Colon (tissue), 2 donors: ENCODE measurements at regions not wholly inside any gene's neighbourhood (a gene's known extent, or its start where the extent isn't known, plus 50 kb on each side); places are given as distances from the start of the nearest gene placed in this dataset.
"Not testable (repeated sequence)": the region's sequence is repeated elsewhere in the genome, so short reads cannot be mapped to it uniquely, and the experiment has no call there.

Source experiments
- FAIRE-seq: peaks from 2 replicates; lab custom pipeline; 2012; peaks lifted over from hg19 to GRCh38; lab: Jason Lieb, UNC
- donor health status: control.
- donor health status: control.

DNA sequence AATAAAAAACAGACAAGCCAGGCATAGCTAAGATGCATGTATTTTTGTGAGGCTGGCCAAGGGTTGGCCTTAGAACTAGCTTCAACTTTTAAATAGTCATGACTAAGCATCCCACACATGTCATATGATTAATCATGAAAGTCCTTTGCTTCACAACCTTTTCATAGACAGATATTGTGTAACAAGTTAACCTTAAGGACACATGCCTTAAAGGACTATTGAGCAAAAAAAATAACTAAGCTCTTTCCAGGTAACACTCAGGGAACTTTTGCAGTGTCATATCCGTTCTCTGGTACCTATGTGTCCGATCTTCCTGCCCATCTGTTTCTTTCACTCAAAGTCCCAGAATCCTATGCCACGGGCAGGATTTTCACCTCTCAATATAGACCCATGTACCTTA lies 498.4 kb downstream of the STK39 start:
- FAIRE-seq, result no peak

DNA sequence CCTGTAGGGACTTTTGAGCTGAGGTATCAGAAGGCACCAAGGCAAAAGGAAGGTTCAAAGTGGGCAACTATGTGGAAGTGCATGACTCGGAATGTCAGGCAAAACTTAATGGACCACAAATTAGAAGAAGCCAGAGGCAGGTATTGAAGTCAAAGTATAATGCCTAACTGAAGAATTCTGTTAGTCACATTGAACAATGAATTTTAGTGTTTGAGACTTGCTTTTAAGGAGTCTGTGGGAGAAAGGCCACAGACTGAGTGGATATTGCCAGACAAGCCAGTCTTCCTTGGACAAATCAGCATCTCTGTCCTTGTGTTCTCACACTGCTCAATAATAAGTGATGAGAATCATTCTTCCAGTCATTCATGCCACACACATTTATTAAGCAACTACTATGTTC lies 498.9 kb downstream of the STK39 start:
- no peak for FAIRE-seq

DNA sequence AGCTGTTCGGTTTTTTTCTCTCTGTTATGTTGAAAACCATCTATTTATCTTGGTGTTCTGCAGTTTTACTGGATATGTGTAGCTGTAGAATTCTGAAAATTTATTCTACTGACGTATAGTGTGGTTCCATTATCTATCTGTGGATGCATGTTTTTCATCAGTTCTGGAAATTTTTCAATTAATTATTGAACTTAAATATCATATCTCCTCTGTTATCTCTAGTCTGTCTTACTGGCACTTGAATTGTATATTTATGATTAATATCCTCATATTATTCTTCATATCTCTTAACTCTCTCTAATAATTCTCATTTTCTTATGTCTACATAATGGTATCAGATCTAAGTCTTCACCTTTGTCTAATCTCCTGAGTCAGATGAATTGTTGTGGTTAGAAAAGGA lies 501.7 kb downstream of the STK39 start:
- no peak for FAIRE-seq

DNA sequence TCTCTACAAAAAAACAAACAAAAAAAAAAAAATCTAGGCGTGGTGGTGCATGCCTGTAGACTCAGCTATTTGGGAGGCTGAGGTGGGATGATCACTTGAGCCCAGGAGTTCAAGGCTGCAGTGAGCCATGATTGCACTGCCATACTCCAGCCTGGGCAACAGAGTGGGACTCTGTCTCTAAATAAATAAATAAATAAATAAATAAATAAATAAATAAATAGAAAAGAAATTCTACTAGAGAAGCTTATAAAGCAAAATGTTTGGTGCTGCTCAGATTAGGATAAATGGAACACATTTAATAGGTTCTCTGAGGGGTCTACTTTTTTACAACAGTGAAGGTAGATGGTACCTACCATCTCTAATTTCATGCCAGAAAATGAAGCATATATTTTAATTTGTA lies 507.5 kb downstream of the STK39 start:
- FAIRE-seq, result not testable (repeated sequence)

DNA sequence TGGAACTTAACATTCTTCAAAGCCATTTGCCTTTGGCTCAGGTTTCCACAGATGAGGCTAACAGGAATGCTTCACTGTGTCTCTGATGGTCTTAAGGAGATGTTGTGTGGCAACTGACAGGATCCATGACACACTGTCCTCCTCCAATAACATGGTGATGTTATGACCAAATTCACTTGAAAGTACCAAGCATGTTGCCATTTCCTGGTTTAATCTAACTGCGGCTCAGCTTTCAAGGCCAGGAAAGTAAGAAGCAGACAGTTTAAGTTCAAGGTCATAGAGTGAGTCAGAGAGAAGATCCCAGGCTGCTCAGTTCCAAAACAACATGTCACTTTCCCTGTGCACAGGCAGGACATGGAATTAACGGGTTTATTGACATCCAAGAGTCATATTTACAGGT lies 513.6 kb downstream of the STK39 start:
- peak; percentile 69 for FAIRE-seq

DNA sequence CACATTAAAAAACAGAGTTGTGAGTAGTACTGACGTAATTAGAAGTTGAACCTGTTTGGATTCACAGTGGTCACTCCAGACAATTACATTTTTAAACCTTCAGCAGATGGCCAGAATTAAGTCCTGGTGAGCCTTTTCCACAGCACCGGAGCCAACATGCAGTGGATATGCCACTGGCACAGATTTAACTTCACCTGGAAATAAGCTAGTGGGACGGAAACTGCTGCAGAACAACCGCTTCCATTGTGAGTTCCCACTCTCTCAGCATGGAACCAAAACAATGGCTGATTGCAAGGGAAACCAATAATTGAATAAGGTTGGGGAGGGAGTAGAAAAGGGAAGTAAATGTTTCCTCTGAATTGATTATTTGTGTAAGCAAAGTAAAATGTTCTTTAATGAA lies 515.1 kb downstream of the STK39 start:
- FAIRE-seq, result no peak

DNA sequence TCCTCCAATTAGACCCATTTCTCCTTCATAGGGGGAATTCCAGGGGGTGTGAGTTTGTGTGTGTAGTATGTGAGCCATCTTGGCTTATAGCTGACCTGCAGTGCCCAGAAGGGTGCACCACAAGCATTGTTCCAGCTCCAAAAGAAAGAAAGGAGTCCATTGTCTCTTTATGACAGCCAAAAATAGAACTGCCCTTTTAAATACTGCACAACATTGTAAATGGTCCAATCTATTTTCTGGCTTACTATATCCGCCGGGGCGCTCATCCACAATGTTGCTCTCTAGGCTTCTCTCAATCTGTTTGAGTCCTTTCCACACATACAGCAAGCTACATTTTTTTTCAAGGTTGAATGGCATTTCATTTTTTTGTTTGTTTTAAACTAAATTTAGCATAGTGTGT lies 517.5 kb downstream of the STK39 start:
- FAIRE-seq, result no peak

DNA sequence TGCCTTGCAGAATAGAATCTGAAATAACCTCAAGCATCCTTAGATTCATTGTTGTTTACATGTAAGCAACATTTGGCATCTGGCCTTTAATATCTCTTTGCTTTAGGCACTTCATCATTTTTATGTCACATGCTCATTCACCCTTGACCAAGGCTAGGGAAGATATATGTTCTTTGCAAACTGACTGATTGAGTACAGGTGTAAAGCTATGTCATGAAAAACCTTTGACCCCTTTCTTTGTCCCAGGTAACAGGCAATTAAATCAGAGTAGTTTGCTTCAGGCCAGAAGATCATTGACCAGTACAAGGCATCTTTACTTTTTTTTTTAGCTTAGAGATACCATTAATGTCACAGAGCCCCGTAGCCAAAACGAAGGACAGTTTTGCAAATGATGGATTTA lies 520.6 kb downstream of the STK39 start:
- no peak for FAIRE-seq

DNA sequence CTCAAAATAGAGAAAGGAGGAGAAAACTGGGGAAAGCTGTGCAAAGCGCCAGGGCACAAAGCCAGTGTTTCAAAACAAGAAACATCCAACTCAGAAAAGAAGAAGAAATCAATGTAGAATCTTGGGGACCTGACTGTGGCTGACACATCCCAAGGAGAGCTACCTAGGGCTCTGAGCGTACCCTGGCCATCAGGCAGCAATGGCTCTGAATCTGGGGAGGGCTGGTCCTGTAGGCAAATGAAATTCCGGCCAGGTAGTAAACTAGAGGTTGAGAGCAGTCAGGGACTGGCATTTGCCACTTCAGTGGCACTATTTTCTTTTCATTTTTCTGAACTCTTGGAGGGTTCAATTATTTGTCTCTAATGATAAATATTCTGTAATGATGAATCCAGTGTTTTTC lies 525.8 kb downstream of the STK39 start:
- FAIRE-seq, result no peak

DNA sequence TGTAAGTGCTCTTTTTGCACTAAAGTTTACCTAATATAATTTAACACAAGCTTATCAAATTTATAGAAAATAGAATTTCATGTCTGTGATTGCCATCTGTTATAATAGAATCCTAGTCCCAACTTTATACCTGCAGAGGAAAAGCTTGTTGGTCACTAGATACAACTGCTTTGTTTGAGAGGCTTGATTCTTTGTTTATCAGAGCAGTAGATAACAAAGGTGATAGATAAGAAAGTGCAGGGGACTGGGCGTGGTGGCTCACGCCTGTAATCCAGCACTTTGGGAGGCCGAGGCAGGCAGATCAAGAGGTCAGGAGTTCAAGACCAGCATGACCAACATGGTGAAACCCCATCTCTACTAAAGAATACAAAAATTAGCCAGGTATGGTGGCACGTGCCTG lies 528.0 kb downstream of the STK39 start:
- no peak for FAIRE-seq

DNA sequence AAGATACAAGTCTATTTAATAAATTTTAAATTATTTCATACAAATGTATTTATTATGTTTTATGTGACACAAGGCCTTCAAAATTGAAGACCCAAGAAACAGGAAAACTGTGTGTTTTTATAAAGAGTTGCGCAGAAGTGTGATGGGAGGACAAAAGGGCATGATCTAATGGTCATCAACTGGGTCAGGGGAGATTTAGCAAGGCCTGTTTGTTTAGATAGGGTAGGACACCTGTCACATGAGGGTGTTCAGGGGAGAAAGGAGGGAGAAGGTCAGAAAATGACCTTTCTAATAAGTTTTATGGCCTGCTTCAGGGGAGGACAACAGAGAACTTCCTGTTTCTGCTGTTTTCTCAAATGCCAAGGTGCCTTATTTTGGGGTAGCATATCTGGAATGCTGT lies 528.8 kb downstream of the STK39 start:
- no peak for FAIRE-seq

DNA sequence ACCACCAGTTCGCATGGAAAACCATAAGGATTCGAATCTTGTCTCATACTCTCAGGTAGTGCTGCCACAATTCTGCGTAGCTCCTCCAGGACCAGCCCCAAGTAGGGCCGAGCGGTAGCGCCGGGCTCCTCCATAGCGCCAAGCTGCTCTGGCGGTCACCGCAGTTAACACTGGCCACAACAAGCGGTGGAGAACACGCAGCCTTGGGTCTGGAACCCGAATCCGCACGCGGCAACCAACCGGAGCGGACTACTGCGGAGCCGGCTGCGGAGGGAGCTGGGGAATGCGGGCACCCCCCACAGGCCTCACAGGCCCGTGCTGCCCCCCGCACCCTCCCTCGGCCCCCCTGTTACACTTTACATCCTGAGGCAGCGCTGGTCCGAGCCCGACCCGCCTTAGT lies 531.5 kb downstream of the STK39 start:
- FAIRE-seq, result no peak

DNA sequence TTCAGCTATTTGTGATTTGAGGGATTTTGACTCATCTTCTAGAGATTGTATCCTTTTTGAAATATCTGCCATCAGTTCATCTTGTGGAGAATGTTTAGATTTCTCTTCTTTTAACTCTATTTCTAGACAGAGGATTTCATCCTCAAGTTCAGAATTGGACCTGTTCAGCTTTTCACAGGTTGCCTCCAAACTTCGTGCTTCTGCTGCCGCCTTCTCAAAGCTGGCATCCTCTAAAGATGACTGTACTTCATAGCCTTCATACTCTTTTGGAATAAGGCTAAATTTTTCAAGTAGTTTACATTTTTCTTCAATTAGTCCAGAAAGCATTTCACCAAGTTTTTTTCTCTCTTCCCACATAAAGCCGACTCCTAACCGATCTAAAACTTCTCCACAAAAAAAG lies 531.9 kb downstream of the STK39 start:
- FAIRE-seq, result not testable (repeated sequence)

DNA sequence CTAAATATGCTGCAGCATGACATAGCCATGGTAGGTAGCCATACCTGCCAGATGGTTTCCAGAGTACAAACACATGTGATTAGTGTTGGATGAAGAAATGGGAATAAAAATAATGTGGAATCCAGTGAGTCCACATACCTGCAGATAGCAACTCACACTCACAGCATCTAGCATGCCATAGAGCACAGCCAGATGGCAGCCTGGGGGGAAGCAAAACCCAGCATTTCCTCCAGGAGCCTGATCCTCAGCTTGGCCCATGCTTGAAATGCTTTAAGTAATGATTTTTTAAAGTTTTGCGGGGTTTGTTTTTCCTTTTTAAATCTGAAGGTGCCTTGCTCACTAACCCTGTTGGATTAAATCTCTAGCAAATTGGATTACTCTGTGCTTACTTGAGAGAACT lies 535.1 kb downstream of the STK39 start:
- FAIRE-seq, result no peak

DNA sequence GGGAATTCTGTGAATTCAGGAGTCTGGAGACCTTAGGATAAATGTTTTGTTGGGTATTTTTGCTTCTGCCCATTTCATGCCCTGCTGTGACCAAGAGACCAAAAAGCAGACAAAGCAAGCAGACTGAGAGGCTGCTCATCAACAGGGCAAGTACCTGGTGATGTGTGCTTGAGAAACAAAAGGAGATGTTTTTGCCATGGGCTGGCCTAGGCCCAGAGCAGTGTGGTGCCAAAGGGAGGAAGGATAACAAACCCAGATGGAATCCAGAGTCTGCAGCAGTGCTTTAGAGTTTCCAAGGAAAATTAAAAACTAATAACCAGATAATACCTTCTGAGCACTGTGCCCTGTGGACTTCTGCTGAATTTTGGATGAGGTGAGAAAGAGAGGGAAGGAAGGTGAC lies 538.4 kb downstream of the STK39 start:
- FAIRE-seq, result no peak

DNA sequence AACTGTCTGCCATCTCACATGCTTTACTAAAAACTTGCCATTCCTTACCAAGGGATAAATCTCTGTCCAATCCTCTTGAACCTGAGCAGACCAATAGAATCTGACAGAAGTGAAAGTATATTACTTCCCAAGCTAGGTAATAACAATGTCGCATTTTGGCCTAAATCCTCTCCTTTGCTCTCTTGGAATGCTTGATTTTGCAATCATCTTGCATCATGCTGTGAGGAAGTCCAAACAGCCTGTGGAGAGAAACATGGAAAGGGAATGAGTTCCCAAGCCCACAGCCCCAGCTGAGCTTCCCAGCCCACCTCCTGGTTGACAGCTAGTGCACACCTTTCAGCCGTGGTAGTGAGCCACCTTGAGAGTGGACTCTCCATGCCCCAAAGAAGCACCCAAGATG lies 540.6 kb downstream of the STK39 start:
- no peak for FAIRE-seq

DNA sequence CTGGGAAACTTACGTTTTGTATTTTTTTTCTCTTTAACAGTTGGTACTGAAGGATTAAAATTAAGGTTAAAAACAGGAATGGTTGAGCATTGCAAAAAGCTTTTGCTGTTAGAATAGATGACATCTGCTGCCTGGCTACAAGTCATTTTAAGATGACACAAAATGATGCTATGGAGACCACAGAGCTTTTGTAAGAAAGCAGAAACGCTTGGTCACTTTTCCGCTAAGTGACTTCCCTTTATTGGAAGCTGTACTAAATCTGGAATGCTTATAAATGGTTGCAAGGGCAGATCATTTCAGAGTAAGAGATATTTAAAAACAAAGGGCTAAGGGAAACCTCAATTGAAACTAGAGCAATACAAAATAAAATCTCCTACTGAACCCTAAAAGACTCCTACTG lies 544.0 kb downstream of the STK39 start:
- FAIRE-seq, result no peak

DNA sequence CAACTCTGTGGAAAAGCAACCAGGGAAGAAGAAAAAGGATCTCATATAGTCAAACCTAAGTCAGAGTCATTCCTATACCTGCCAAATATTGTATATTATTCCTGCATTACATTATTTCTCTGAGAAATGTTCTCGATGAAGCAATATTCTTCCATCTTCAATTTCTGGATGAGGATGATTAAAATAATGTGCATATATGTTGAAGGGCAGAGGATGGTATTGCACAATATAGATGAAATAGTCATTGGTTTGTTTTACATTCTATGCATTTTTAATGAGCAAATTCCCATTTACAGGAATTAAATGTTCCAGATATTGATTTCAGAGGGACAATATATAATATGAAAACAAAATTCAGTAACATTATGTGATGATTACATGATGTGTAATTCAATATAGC lies 545.2 kb downstream of the STK39 start:
- no peak for FAIRE-seq

DNA sequence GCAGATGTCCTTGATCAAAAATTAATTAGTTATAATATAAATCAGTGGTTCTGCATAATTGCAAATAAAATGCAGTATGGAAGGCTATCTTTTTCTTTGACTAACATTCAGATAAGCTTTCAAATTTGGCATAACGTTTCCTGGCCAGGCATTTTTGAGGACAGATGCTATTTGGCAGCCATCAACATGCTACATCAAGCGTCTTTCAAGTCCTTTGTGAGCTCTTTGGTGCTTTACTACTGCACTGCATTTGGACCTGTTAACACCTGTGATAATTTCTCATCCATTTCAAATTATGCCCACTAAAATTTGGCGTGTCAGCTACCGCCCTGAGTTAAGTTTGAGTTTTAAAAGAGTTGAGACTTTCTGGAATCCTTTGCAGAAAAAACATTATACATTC lies 545.7 kb downstream of the STK39 start:
- no peak for FAIRE-seq

DNA sequence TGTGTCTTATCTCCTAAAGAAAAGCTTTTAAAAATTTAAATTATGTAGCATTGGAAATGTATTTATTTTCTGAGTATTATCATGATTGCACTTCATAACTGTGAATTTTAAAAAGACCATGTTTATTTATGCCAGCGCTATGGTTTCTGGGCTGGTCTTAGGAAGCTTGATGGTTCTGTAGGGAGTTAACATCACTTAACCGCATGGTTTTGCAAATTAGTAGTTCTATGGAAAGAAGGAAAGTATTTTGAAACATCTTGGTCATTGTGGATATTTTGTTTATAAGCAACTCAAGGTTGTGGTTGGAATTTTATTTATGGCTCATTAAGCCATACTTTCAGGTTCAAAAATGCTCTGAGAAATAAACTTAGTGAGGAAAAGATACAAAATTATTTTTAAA lies 549.4 kb downstream of the STK39 start:
- FAIRE-seq, result no peak

DNA sequence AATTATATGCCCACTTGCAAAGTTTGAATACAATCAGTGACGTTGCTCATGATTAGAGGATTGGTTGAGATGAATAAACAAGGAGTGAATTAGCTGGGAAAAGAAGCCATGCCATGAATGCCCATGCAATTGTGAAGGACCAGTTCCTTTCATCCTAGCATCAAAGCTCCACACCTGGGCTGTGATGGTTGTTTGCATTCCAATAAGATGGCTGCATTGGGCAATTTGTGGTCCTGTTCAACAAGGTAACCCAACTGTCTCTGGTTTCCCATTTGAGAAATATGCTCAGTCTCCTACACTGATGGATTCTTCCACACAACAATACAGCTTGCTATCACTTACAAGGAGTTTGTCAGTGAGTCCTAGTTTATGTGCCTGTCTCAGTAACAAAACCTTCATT lies 550.2 kb downstream of the STK39 start:
- no peak for FAIRE-seq

DNA sequence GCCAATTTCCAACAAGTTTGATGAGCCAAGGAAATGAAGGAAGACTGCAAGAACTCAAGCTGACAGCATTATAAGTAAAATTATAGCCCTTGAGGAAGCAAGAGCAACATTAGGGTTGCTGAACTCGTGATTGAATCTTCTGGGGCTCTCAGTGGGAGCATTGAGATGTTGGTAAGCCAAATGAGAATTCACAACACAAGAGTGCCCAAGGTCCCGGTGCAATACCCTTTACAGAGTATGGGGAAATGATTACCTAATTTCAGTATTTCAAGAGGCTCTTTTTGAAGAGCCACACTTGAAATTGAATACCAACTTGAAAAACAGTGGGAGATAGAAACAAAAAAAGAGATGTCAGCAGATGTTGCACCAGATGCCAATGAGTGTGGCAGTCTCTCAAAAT lies 554.5 kb downstream of the STK39 start:
- FAIRE-seq, result no peak

DNA sequence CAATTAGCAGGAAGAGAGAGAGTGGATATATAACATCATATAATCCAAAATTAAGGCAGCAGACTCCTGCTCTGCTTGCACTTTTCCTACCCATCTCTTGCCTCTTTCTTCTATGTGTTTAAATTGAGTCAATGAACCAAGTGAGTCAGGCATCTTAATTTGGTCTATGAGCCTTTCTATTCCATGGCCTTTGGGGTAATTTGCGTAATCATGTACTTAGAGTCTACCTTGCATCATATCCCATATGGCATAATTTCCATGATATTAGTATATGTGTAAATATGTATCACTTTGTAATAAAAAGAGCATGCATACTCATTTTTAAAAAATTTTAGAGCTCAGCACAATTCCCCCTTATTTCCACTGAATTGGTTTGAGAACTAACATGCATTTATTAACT lies 555.2 kb downstream of the STK39 start:
- FAIRE-seq, result no peak

DNA sequence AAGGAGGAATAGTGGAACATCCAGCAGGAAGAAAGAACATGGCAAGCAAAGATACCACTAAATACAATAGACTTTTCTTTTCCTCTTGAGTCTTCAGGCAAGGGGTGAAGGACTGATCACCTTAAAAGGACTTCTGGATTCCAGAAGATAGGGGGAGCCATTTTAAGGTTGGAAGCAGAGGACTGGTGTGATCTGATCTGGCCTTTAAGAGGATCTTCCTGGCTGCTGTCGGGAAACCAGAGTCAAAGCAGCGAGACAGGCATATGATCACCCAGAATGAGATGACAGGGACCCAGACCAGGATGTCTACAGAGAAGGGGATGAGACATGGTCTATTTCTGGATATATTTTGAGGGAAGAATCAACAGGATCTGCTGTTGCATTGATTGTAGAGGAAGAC lies 558.0 kb downstream of the STK39 start:
- FAIRE-seq, result no peak

DNA sequence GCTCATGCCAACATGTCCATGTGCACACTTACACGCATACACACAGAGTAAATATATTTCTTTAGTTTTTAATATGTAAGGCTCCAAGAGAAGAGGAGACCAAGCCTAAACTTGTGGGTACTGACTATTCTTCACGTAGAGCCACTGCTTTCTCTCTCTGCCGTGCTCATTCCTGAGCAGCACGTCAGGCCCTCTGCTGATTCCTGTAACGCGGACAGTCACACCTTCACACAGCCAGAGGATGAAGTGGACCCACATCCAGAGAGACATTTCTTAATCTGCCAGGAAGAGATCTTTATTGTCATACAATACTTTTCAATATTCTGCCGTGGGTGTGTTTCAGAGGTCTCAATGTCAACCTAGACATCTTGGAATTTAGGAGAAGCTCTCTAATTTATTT lies 560.7 kb downstream of the STK39 start:
- no peak for FAIRE-seq
